SK-N-SH (cell line): ENCODE measurements at regions not wholly inside any gene's neighbourhood (a gene's known extent, or its start where the extent isn't known, plus 50 kb on each side); places are given as distances from the start of the nearest gene placed in this dataset.

Experiments used
- ELF1 ChIP-seq: IDR thresholded peaks from 2 replicates; pipeline ENCODE4 v1.4.0; 2012
- EP300 ChIP-seq, 2 experiments: IDR thresholded peaks; 2 replicates each; pipeline versions ENCODE4 v1.4.0 to v1.6.1; 2012; ENCODE audit warnings: borderline replicate concordance in 1 of 2, low read depth in 1 of 2, low read length in 1 of 2
- EZH2phosphoT487 ChIP-seq: fragments of 200-600 bp; sonication (generic); IDR thresholded peaks from 2 replicates; pipeline ENCODE4 v1.6.1; 2017; ENCODE audit warnings: low read depth, mixed run types, mild to moderate bottlenecking, antibody characterized with exemption, moderate library complexity, borderline replicate concordance
- FOSL2 ChIP-seq: IDR thresholded peaks from 2 replicates; pipeline ENCODE4 v1.4.0; 2012; ENCODE audit warnings: low read depth, mild to moderate bottlenecking, moderate library complexity, borderline replicate concordance
- JUND ChIP-seq: IDR thresholded peaks from 2 replicates; pipeline ENCODE4 v1.4.0; 2012
- MXI1 ChIP-seq: IDR thresholded peaks from 2 replicates; pipeline ENCODE4 v1.6.1; 2012; ENCODE audit warnings: mild to moderate bottlenecking, low read depth, low read length, improper control_type of control experiment
- POLR2AphosphoS5 ChIP-seq: IDR thresholded peaks from 2 replicates; pipeline ENCODE4 v1.6.1; 2012; ENCODE audit warnings: low read depth, low read length
- TAF1 ChIP-seq: IDR thresholded peaks from 2 replicates; pipeline ENCODE4 v1.6.1; 2012; ENCODE audit warnings: low read depth, mild to moderate bottlenecking, low read length, moderate library complexity, borderline replicate concordance
- TF ChIP-seq, protein P1 (sequence below): fragments of 200-600 bp; sonication (generic); IDR thresholded peaks from 2 replicates; pipeline ENCODE4 v1.6.1; 2017; ENCODE audit warnings: antibody characterized with exemption, mild to moderate bottlenecking, moderate library complexity

DNA sequence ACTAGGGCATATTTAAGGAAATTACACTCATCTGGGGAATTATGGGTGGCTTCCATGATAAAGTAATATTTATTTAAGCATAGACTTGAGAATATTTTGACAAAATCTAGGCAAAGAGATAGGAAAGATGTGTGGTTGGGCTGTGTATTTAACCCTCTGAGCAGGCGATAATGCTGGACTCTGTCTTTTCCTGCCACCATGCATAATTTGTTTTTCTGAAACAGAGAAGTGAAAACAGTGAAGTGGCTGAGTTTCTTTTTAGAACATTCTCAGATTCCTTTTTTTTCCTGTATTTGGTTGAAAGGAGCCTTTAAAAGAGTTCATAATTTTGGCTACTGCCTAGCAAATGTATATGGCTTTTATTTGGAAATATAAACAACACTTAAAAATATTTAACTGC, 104.8 kb upstream of the CDH19 start:
- TF ChIP-seq, protein P1, sequence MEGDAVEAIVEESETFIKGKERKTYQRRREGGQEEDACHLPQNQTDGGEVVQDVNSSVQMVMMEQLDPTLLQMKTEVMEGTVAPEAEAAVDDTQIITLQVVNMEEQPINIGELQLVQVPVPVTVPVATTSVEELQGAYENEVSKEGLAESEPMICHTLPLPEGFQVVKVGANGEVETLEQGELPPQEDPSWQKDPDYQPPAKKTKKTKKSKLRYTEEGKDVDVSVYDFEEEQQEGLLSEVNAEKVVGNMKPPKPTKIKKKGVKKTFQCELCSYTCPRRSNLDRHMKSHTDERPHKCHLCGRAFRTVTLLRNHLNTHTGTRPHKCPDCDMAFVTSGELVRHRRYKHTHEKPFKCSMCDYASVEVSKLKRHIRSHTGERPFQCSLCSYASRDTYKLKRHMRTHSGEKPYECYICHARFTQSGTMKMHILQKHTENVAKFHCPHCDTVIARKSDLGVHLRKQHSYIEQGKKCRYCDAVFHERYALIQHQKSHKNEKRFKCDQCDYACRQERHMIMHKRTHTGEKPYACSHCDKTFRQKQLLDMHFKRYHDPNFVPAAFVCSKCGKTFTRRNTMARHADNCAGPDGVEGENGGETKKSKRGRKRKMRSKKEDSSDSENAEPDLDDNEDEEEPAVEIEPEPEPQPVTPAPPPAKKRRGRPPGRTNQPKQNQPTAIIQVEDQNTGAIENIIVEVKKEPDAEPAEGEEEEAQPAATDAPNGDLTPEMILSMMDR, result no peak
- TF ChIP-seq EP300 (IDR thresholded peaks at IDR 0.05; ENCODE audit: borderline replicate concordance in 1 of 2, low read depth in 1 of 2, low read length in 1 of 2) (no peak), EZH2phosphoT487 (no peak), TAF1 (no peak), FOSL2 (no peak), MXI1 (no peak), POLR2AphosphoS5 (no peak), JUND (no peak), ELF1 (no peak)
